ENCODE measurements at regions not wholly inside any gene's neighbourhood (a gene's known extent, or its start where the extent isn't known, plus 50 kb on each side); places are given as distances from the start of the nearest gene placed in this dataset.
A peak's percentile ranks its signal among the peaks of the same experiment; 100 is the strongest.

- DNase-seq, result peak in 1 of 2 experiments; percentile 19
- Histone ChIP-seq H3K36me3 (ENCODE audit: control insufficient read depth, insufficient read depth, low read length) (no peaks in the 10 kb centered on the region), H3K27me3 (replicated peaks; ENCODE audit: control insufficient read depth, insufficient read depth, low read length) (no peaks in the 10 kb centered on the region), H3K4me1 (no peaks in the 10 kb centered on the region), H3K4me3 (ENCODE audit: low read depth, low read length) (no peak overlapping the region), H3K9me3 (no peaks in the 10 kb centered on the region)
- POLR2A ChIA-PET, result no interaction called here
- intact Hi-C loops (cut with micrococcal nuclease; ENCODE audit: unreplicated experiment), result no loop called here
- peak overlapping the region; percentile 13 for H3K27ac Mint-ChIP-seq (ENCODE audit: unreplicated experiment)
- H3K4me1 Mint-ChIP-seq (ENCODE audit: low read depth, unreplicated experiment), result peaks cover 21% of the 10 kb centered on the region
- no peaks in the 10 kb centered on the region for H3K36me3 Mint-ChIP-seq (ENCODE audit: insufficient read depth, unreplicated experiment)
- no peak for TF ChIP-seq CTCF (IDR thresholded peaks at IDR 0.05; ENCODE audit: insufficient read depth in 1 of 2, low read depth in 1 of 2, low read length in 1 of 2, severe bottlenecking in 1 of 2, unreplicated experiment in 1 of 2)
- CTCF ChIA-PET, result no interaction called here
- no peaks in the 10 kb centered on the region for H3K27me3 Mint-ChIP-seq (ENCODE audit: insufficient read depth, unreplicated experiment)
- BruUV-seq (replicated peaks), result no TSS peak
- no peak overlapping the region for H3K4me3 Mint-ChIP-seq (ENCODE audit: unreplicated experiment)
- no peaks in the 10 kb centered on the region for H3K9me3 Mint-ChIP-seq (ENCODE audit: unreplicated experiment)
Observed at GRCh38 chr5:74556631-74557595, 83.6 kb downstream of the ENC1 start.

DNA sequence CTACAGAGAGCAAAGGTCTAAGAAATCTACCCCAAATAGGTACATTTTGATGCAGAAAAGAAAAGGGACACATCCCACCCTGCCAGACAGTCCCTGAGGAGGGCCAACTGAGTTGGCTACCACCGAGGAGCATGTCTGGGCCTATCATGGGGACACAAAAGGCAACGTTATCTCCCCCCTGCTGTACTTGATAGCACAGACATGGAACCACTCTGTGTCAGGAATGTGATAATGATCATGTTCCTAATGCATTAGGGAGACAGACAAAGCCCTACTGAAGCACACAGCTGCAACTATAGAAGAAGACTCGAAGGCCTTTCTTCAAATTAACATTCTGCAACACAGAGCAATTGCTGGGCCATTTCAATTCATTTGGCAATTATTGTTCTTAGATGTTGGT is 84.5 kb downstream of the ENC1 start:
- intact Hi-C loops (cut with micrococcal nuclease; ENCODE audit: unreplicated experiment), result no loop called here
- Histone ChIP-seq H3K4me1 (no peaks in the 10 kb centered on the region), H3K27me3 (replicated peaks; ENCODE audit: control insufficient read depth, insufficient read depth, low read length) (no peaks in the 10 kb centered on the region), H3K4me3 (ENCODE audit: low read depth, low read length) (no peak overlapping the region), H3K36me3 (ENCODE audit: control insufficient read depth, insufficient read depth, low read length) (no peaks in the 10 kb centered on the region), H3K9me3 (no peaks in the 10 kb centered on the region)
- no TSS peak for BruUV-seq (replicated peaks)
- ChIA-PET CTCF (no interaction called here), POLR2A (no interaction called here)
- Mint-ChIP-seq H3K4me1 (ENCODE audit: low read depth, unreplicated experiment) (peaks cover 21% of the 10 kb centered on the region), H3K27ac (ENCODE audit: unreplicated experiment) (no peak overlapping the region), H3K4me3 (ENCODE audit: unreplicated experiment) (no peak overlapping the region), H3K27me3 (ENCODE audit: insufficient read depth, unreplicated experiment) (no peaks in the 10 kb centered on the region), H3K36me3 (ENCODE audit: insufficient read depth, unreplicated experiment) (no peaks in the 10 kb centered on the region), H3K9me3 (ENCODE audit: unreplicated experiment) (no peaks in the 10 kb centered on the region)
- no peak for DNase-seq
- no peak for TF ChIP-seq CTCF (IDR thresholded peaks at IDR 0.05; ENCODE audit: insufficient read depth in 1 of 2, low read depth in 1 of 2, low read length in 1 of 2, severe bottlenecking in 1 of 2, unreplicated experiment in 1 of 2)

GRCh38 chr5:74552101-74552500 is 88.4 kb downstream of the ENC1 start:
- Mint-ChIP-seq H3K27ac (ENCODE audit: unreplicated experiment) (no peak overlapping the region), H3K36me3 (ENCODE audit: insufficient read depth, unreplicated experiment) (no peaks in the 10 kb centered on the region), H3K9me3 (ENCODE audit: unreplicated experiment) (no peaks in the 10 kb centered on the region), H3K4me3 (ENCODE audit: unreplicated experiment) (no peak overlapping the region), H3K27me3 (ENCODE audit: insufficient read depth, unreplicated experiment) (no peaks in the 10 kb centered on the region), H3K4me1 (ENCODE audit: low read depth, unreplicated experiment) (peaks cover 9% of the 10 kb centered on the region)
- intact Hi-C loops (cut with micrococcal nuclease; ENCODE audit: unreplicated experiment), result no loop called here
- no peaks in the 10 kb centered on the region for H3K9me3 ChIP-seq
- CTCF ChIA-PET, result no interaction called here
- BruUV-seq (replicated peaks), result no TSS peak
- no peaks in the 10 kb centered on the region for H3K4me1 ChIP-seq
- no peaks in the 10 kb centered on the region for H3K27me3 ChIP-seq (replicated peaks; ENCODE audit: control insufficient read depth, insufficient read depth, low read length)
- no peak overlapping the region for H3K4me3 ChIP-seq (ENCODE audit: low read depth, low read length)
- POLR2A ChIA-PET, result no interaction called here
- no peak for DNase-seq
- no peak for TF ChIP-seq CTCF (IDR thresholded peaks at IDR 0.05; ENCODE audit: insufficient read depth in 1 of 2, low read depth in 1 of 2, low read length in 1 of 2, severe bottlenecking in 1 of 2, unreplicated experiment in 1 of 2)
- no peaks in the 10 kb centered on the region for H3K36me3 ChIP-seq (ENCODE audit: control insufficient read depth, insufficient read depth, low read length)
